NCI-H2029 treated with DMSO at 0.1 percent for 48 hours (cell line): ENCODE measurements at regions not wholly inside any gene's neighbourhood (a gene's known extent, or its start where the extent isn't known, plus 50 kb on each side); places are given as distances from the start of the nearest gene placed in this dataset.
"Not testable (repeated sequence)": the region's sequence is repeated elsewhere in the genome, so short reads cannot be mapped to it uniquely, and the experiment has no call there.

Source experiments
- DNase-seq: peaks from one replicate; lab custom pipeline; 2025; lab: John Stamatoyannopoulos, UW

DNA sequence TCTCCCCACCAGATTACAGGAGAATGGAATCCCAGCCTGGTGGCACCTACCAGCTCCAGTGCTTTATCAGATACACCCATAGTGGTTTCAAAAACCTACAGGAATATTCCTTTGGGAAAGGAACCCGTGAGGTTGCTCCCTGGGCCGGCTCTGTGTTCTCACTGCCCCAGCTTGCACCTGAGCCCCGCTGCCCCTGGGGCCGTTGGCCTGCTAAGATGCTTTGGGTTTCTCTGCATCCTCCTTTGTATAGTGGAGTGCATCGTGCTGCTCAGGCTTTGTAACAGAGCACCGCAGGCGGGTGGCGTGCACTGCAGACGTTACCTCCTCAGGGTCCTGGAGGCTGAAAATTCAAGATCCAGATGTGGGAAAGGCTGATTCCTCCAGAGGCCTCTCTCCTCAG lies 414.1 kb downstream of the BRD1 start:
- no peak for DNase-seq

DNA sequence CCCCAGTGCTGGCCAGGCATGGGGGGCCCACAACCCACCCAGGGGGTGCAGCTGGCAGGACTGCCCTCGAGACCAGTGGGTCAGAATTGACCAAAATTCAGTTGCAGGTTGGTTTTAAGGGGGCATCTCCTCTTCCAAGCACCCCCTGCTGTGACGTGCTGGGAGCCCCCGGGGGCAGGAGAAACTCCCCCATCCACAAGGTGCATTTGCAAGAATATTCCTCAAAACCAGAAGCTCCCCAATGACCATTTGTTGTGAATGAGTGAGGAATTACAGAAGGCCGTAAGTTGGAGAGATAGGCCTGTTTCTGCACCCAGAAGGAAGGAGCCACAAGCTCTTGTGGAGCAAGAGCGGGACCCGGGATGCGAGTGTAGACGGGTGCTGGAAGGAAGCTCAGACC lies 414.5 kb downstream of the BRD1 start:
- DNase-seq, result no peak

DNA sequence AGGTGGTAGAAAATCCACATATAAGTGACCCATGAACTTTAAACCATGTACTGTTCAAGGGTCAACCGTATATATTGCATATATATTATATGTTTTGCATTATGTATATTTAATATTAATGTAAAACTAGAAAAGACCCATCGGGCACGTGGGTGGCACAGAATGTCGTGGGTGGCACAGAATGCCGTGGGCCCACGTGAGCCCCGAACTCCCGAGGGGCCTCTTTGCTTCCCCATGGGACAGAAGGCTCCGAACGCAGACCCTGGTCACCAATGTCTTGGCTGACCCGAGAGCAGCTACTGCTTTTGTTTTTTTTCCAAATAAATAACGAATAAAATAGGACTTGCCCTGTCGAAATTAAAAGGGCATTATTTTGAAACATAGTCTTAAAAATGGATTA lies 415.4 kb downstream of the BRD1 start:
- no peak for DNase-seq

DNA sequence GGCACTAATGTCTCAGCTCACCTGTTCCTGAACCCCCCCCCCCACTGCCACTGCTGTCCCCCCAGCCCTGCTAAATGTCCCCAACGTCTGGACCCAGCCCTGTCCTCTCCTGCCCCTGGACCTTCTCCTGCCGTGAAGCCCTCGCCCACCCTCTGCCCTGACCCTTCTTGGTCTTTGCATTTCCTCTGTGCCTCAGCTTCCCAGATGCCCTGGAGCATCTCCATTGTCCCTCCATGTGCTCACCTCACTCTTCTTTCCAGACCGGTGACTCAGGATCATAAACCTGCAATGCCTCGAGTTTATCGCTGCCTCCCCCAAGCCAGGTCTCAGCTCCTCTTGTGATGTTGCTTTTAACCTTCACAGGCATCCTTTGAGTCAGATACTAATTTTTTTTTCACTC lies 416.4 kb downstream of the BRD1 start:
- DNase-seq, result no peak

DNA sequence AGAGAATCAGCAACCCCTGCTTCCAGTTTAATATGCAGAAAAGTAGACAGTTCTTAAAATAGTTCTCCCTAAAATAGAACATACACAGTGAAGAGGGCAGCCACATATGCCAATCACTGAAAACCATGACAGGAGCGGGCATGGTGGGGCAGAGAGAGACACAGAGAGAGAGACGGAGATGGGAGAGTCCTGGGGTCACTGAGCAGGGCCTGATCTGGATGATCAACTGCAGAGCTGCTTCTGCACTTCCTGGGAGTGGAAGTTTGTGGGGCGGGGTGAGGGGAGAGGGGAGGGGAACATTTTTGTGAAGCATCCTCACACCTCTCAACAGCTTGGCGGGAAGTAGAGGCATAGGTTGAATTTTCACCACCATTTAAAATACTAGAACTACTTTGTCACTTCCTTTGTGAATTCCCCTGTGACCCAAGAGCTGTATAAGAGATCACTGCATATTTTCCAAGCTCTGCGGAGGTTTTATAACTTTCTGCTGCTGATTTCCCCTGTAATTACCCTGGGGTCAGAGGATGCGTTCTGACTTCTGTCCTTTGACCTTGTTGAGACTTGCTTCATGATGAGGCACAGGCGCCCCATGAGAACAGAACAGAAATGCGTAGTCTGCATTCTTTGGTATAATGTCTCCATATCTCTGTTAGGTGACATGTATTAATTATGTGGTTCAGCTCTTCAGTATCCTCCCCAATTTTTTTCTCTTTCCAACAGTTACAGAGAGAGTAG lies 419.4 kb downstream of the BRD1 start:
- DNase-seq, result no peak

DNA sequence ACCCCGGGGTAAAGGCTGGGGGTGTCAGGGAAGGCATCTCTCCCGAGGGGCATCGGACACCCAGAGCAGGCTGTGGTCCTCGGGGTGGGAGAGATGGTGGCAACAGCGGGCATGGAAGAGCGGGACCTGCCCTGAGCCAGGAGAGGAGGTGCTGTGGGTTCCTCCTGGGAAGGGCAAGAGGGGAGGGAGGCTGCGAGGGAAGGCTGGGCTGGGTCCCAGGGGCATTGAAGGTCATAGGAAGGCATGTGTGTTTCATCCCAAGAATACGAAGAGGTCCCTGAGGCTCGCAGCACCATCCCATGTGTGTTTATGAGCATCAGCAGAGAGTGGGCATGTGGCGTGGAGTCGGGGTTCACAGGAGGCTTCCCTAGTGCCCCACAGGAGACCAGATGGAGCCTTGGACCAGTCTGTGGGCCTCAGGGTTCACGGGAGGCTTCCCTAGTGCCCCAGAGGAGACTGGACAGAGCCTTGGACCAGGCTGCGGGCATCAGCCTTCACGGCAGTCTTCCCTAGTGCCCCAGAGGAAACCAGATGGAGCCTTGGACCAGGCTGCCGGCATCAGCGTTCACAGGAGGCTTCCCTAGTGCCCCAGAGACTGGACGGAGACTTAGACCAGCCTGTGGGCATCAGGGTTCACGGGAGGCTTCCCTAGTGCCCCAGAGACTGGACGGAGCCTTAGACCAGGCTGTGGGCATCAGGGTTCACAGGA lies 420.6 kb downstream of the BRD1 start:
- DNase-seq, result no peak

DNA sequence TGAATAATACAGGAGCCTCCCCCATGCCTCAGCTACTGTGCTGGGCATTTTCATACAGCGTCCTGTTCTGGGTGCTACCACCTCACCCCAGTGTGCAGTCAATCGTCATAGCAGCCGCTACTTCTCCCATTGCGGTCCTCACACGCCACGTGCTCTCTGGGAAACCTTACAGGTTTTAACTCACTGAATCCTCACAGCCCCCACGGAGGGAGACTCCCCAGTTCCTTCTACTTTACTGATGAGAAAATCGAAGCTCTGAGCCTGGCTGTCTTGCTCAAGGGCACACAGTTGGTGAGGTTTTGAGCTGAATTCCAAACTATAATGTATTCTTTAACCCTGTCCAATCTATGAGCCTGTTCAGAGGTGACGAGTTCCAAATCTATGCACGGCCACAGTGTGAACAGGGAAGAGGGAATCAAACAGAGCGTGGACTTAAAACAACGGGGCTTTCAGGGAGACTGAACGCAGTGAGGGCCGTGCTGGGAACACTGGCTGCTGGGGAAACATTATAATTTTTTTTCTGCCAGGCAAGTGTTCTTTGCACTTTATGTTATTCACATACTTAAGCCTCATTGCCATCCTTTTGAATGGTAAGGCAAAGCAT lies 421.5 kb downstream of the BRD1 start:
- no peak for DNase-seq

DNA sequence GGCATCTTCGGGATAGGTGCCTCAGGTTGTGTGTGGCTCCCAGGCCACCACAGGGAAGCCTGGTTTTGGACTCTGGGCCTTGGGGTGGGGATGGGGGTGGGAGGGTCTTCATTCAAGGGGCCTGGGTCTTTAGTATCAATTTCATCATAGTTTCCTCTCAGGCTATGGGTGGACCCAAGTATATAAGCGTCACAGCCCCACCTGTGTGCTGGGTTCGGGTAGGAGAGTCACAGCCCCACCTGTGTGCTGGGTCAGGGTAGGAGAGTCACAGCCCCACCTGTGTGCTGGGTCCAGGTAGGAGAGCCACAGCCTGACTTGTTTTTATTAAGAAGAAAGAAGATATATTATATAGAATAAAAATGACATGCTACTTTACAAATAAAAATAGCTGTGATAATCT lies 422.1 kb downstream of the BRD1 start:
- DNase-seq, result no peak

DNA sequence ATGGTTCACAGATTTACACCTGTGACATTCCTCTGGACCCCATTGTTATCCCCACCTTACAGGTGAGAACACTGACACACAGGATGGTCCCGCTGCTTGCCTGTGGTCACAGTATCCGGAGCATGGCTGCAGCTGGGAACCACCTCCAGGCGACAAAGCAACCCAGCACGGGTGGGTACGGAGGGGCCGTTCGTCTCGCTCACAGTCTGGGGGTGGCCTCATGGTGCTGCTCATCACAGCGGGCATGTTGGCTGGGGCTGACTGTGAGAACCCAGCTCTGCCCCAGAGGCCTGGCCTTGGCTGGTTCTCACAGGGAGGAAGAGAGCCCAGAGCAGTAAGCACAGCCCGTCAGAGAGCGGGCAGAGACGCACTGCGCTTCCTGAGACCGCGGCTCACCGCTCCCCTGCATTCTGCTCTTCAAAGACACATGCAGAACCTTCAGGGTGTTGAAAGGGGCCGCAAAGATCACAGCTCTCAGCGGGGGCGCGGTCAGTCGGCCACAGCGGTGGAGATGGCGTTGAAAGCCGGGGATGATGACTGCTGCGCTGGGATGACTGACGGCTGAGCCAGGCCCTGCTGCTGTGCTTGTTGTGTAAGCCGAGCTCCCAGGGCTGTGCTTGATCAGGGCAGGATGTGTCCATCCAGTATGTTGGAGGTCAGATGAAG lies 423.0 kb downstream of the BRD1 start:
- DNase-seq, result no peak

DNA sequence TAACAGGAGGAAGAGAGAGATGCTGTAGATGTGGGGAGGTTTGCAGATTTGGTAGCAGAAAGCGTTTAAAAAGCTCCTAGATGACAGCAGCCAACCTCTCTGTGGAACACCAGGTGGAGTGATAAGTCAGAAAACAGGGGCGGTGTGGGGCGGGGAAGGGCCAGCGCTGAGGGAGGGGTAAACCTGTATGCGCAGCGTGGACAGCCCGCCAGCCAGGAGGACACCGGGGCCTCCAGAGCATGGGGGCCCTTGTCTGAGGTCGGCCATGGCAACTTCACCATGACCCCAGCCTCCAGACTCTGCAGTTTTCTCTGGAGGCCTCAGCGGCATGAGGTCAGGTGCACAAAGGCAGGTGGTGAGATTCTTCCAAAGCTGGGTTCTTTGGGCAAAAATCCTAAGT lies 423.7 kb downstream of the BRD1 start:
- no peak for DNase-seq

DNA sequence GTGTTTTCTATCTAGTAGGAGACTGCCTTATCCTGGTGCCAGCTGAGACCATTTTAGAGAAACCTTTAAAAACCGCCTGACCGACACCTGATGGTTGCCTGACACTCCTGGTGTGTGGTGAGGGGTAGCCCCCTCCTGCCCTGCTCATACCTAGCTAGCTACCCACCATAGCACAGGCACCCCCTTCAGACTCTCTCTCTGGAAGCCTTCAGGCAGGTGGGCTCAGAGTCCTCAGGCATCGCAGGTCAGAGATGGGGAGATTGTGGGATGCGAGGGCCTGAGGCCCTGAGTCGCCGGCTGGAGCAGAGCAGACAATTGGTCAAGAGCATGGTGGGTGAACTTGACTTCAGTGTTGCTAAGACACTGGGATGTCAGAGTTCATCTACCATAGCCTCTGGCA lies 424.6 kb downstream of the BRD1 start:
- DNase-seq, result no peak

DNA sequence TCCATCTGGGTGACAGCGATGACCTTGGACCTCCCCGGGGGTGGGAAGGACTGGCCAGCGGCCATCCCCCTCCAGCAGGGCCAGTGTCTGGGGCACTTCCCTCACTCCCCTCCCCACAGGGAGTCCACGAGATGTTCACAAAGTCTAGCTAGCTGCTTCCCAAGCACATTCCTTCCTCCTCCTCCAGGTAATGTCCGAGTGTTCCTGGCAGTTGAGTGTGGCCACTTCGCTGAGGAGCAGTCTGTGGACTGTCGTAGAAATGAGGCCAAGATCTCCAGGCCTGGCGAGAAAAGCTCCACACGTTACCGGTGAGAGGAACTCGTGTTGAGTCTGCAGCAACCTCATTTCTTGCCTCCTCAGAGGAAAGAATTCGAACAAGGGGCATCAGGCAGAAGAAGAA lies 425.5 kb downstream of the BRD1 start:
- DNase-seq, result no peak

DNA sequence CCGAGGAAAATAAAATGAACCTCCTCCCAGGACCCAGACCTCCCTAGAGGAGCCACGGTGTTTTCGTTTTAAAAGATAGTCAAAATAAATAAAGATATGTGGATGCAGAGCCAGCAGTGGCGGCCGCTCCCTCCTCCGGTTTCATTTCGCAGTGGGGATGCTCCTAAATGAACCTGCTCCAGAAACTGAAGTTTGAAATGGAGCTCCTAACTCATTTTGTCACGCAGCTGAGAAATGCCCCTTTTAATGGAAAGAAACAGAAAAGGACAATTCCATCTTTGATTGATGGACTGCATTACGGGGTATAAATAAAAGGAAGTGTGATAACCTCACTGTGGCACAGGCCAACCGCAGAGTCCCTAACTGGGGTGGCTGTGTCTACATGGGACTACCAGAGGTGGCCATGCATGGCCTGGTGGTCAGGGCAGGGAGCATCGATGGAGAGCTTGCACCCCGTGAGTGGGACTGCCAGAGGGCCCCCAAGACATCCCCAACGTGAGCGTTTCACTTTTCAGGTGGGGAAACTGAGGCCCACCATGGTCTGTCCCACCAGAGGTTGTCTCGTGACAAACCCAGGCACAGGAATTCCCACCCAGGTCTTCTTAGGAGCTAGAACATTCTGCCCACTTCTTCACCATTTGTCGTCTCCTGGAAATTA lies 426.6 kb downstream of the BRD1 start:
- no peak for DNase-seq

DNA sequence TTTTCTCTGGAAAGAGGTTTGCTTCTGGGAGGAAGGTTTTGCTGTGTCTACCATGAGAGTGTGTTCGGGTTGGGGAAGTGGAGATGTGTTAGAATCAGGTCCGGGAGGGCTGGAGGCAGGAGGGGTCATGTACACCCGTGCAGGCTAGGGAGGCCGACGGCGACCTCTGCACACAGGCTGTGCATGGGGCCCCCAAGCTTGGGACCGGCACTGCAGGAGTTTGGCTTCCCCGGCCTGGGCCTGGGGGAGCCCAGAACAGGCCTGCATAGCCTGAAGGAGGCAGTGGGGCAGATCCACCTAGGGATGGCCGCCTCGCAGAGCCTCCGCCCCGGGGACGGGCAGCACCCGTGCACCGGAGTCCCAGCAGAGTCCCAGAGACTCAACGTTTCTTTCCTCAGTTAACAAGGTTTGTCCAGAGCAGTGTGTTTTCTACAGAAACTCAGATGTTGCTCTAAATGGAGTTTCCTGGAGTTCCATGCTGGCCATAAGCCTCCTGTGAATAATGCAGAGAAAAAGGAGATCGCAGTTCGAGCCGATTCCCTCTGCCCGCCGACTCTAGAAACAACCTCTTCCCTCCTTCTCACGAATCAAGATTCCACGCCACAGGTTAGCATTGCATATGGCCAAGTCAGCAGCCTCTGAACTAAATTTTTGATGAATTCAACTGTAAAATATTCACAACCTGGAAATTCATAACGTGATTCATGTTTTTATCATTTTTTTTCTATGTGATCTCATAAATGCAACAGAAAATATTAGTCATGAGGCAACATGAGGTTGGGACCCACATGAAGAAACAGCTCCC lies 427.3 kb downstream of the BRD1 start:
- no peak for DNase-seq

DNA sequence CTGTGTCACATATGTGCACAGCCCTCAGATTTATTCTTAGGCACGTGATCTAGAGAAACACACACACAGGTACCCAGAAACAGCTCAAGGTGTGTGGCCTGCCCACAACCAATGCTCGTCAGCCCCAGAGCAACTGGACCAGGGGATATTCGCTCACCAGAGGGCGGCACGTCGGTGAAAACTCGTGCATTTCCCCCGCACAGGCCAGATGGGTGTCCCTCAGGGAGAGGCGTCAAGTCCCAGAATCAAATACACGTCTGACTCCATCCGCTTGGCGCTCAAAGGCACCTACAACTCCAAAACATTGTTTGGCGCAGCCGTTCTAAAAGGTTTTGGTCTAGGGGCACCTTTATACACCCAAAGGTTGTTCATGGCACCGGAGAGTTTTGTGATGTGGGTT lies 429.0 kb downstream of the BRD1 start:
- DNase-seq, result no peak

DNA sequence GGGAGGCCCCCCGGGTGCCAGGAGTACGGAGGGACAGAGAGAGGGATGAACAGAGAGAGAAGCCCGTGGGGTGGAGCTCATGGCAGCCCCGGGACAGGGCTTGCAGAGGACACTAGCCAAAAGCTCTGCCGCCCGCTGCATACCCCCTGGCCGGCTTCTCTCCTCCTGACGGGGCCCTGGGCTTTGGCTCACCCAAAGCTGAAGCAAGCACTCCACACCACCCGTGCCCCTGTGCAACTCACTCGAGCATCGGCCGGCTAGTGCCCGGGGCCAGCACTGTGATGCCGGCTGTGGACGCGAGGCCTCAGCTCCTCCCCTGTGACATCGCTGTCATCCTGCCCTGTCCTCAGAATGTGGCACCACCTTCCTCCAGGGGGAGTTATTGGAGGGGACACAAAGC lies 429.6 kb downstream of the BRD1 start:
- no peak for DNase-seq

DNA sequence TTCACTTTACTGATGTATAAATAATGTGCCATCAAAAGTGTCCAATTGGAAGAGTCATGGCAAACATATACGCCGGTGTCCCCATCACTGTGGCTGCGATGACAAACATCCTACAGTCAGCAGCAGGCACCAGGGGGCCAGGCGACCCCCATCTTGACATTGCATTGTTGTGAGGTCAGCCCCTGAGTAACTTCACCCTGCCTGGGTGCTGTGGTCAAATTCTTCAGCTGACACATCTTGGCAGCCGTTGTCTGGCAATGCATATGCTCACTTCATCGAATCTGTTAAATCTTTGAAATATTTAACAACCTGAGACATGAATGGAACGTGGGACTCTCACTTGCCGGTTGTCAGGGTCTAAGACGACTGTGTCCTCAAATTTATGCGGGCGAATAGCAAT lies 430.9 kb downstream of the BRD1 start:
- DNase-seq, result no peak

DNA sequence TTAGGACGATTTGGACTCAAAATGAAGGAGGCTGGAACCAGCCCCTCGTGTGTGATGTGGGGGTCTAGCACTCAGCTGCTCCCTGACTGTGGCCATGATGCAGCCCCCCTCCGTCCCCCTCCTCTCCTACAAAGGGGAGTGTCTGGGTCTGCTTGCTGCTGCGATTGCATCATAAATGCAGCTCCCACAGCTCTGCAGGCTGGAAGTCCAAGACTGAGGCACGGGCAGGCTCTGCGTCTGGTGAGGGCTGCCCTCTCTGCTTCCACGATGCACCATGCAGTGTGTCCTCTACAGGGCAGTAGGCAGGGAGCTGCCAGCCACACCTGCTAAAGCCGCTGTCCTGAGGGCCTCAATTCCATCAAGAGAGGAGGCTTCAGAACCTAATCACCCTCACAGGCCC lies 432.1 kb downstream of the BRD1 start:
- DNase-seq, result no peak

DNA sequence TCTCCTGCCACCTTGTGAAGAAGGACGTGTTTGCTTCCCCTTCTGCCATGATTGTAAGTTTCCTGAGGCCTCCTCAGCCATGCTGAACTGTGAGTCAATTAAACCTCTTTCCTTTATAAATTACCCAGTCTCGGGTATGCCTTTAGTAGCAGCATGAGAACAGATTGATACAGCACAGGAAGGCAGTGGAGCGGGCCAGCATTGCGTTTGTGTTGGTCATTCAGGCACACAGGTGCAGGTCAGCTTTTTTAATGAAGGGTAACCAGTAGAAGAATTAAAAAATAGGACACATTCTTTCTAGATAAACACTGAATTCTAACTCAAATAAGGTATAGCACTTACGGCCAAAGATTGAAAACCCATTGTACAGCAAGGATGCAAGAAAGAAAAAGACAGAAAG lies 432.6 kb downstream of the BRD1 start:
- DNase-seq, result not testable (repeated sequence)

DNA sequence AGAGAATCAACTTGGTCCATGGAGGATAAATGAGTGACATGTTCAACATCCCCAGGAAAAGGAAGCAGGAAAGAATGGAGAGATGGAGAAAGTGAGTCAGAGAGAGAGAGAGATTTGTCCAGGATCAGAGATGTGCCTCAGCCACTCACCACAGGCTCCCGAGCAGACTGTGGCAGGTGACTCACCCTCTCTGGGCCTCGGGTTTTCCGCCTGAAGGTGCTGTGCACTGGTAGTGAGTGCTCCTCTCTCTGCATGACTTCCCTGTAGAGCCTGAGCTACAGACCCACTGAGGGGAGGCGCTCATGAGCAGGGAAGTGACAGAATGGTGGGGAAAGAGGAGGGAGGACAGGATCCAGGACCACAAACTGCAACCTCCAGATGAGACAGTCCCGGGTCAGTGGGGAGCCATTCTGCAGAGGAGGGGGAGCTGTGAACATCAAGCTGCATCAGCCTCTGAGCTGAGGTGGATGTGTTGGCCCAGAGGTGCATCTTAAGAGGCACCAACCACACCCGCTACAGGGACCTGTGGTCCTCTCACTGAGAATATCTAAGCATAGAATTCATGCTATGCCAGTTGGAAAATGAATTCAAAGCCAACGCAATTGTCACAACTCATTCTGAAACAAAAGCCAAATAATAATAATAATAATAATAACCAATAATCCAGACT lies 433.4 kb downstream of the BRD1 start:
- DNase-seq, result no peak

DNA sequence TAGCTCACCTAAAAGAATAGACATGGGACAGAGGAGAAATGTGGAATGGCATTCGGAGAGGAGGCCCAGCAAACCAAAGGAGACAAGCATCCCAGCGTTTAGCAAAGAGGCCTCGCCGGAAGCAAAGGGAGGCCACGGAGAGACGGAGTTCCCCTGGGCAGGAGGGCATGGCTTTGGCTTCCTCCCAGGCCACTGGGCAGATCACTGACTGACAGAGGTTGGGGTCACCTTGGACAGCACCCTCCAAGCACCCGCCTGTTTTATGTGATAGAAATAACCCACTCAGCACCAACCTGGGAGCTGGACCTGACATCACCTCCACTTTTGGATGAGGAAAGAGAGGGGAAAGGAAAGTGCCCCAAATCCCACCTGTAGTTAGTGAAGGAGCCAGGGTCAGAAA lies 434.1 kb downstream of the BRD1 start:
- DNase-seq, result no peak
